GM18907 (cell line): ENCODE measurements at regions not wholly inside any gene's neighbourhood (a gene's known extent, or its start where the extent isn't known, plus 50 kb on each side); places are given as distances from the start of the nearest gene placed in this dataset.
"Not testable (repeated sequence)": the region's sequence is repeated elsewhere in the genome, so short reads cannot be mapped to it uniquely, and the experiment has no call there.

Experiments
- ATAC-seq: cut with Tn5 transposase; IDR thresholded peaks from one replicate; pipeline ENCODE4 v1.9.1; 2021; ENCODE audit warnings: mild to moderate bottlenecking, moderate library complexity; ENCODE audit not compliant: unreplicated experiment

- ATAC-seq = no peak
These were observed 132.7 kb upstream of the DMRT1 start for GRCh38 chr9:708551-709432.

DNA sequence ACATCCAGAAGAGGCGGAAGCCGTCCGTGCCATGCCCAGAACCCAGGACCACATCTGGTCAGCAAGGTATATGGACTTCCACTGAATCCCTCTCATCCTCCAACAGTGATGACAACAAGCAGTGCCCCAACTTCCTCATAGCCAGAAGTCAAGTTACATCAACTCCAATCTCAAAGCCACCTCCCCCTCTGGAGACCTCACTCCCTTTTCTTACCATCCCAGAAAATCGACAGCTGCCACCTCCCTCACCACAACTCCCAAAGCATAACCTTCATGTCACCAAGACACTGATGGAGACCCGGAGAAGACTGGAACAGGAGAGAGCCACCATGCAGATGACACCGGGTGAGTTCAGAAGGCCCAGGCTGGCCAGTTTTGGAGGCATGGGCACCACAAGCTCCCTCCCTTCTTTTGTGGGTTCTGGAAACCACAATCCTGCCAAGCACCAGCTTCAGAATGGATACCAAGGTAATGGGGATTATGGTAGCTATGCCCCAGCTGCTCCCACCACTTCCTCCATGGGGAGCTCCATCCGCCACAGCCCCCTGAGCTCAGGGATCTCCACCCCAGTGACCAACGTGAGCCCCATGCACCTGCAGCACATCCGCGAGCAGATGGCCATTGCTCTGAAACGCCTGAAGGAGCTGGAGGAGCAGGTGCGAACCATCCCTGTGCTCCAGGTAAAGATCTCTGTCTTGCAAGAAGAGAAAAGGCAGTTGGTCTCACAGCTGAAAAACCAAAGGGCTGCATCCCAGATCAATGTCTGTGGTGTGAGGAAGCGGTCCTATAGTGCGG is 130.3 kb upstream of the DMRT1 start:
- no peak for ATAC-seq

DNA sequence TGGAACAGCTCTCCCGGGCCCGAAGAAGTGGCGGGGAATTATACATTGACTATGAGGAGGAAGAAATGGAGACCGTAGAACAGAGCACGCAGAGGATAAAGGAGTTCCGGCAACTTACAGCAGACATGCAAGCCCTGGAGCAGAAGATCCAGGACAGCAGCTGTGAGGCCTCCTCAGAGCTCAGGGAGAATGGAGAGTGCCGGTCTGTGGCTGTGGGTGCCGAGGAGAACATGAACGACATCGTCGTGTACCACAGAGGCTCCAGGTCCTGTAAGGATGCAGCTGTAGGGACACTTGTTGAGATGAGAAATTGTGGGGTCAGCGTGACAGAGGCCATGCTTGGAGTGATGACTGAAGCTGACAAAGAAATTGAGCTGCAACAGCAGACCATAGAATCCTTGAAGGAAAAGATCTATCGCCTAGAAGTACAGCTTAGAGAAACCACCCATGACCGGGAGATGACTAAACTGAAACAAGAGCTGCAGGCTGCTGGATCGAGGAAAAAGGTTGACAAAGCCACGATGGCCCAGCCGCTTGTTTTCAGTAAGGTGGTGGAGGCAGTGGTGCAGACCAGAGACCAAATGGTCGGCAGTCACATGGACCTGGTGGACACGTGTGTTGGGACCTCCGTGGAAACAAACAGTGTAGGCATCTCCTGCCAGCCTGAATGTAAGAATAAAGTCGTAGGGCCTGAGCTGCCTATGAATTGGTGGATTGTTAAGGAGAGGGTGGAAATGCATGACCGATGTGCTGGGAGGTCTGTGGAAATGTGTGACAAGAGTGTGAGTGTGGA is 129.5 kb upstream of the DMRT1 start:
- ATAC-seq = no peak

- ATAC-seq = no peak
These were observed 128.9 kb upstream of the DMRT1 start for GRCh38 chr9:712643-713042.

GRCh38 chr9:713091-713490 is 128.4 kb upstream of the DMRT1 start:
- ATAC-seq = no peak

DNA sequence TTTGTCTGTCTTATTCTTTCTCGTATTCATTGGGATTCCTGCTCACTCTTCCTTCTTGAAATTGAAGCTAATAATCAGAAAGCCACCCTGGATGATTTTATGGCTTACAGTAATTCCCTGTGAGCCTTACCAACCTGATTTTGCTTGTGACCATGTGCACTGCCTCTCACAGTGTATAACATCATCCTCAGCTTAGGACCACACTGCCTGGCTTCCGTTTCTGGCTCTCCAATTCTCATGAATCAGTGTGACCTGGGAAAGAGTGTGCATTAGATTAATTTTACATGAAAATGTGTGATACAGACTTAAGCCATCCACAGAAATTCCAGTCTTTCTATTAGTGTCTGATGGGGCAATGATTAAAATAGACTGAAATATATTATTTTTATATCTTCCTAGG is 126.8 kb upstream of the DMRT1 start:
- no peak for ATAC-seq

- no peak for ATAC-seq
These were observed 126.2 kb upstream of the DMRT1 start for GRCh38 chr9:715300-715699.

DNA sequence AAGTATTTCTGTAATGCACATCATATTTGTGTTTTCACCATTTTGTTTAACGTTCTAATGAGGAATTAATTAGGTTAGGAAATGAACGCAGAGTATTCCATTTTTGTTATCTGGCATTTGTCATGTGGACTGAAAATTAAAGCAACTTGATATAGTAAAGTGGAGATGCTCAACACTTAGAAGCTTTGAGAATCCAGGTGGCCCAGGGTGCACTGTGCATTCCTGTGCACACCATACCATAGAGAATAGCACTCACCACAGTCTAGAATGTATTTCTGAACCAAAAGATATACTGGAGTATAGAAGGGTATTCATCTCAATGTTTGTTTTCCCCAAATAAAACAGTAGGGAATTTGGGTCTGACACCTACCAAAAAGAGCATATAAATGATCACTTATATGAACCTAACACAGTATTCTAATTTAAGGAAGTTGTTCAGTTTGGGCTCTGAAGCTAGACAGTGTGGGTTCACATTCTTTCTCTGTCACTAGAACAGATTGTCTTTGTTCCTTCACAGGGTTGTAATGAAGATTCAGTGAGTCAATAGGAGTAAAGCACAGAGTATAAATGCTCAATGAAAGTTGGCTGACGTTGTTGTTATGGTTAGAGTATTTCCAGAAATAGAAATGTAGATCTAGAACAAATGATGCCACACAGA is 125.6 kb upstream of the DMRT1 start:
- no peak for ATAC-seq

DNA sequence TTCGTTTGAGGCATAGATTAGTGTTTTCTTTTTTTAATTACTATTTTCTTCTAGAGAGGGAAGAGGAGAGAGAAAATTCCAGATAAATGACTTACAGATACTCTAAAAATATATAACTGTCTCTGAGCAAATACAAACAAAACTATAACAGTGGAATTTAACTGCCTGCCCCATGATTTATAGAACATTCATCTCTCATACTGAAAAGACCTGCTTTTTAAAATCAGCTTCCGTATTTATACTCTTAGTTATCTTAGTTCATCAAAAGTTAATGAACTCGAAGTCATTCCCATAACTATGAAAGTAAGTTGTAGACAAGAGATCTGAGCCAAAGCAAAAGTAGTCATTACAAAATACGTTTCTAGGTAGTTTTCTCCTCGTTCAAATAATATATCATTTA is 123.8 kb upstream of the DMRT1 start:
- ATAC-seq = no peak

DNA sequence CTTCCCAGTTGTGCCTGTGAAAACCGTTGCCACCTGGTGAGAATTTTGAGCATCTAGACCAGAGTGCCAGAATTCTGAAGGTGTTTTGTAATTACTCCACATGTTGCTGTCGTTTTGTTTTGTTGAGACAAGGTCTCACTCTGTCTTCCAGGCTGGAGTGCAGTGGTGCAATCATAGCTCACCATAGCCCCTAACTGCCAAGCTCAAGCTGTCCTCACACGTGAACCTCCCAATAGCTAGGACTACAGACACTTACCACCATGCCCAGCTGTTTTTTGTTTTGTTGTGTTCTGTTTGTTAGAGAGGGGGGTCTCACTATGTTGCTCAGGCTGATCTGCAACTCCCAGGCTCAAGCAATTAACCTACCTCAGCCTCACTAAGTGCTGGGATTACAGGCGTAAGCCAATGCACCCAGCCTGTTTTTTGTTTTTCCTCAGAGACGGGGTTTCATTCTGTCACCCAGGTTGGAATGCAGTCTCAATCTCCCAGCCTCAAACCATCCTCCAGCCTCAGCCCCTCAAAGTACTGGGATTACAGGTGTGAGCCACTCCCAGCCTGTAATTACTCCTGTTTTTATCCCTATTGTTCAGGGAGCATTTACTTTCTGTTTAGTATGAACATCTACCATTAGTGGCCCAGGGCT is 121.1 kb upstream of the DMRT1 start:
- no peak for ATAC-seq

- no peak for ATAC-seq
These were observed 119.0 kb upstream of the DMRT1 start for GRCh38 chr9:722388-722980.

DNA sequence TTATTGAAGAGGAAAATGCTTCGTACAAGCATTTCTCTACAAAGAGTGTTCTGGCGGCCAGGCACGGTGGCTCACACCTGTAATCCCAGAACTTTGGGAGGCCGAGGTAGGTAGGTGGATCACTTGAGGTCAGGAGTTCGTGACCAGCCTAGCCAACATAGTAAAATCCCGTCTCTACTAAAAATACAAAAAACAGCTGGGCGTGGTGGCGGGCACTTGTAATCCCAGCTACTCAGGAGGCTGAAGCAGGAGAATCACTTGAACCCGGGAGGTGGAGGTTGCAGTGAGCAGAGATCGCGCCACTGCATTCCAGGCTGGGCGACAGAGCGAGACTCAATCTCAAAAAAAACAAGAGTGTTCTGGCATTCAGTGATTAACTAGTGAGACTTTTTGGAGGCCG is 117.0 kb upstream of the DMRT1 start:
- not testable (repeated sequence) for ATAC-seq

DNA sequence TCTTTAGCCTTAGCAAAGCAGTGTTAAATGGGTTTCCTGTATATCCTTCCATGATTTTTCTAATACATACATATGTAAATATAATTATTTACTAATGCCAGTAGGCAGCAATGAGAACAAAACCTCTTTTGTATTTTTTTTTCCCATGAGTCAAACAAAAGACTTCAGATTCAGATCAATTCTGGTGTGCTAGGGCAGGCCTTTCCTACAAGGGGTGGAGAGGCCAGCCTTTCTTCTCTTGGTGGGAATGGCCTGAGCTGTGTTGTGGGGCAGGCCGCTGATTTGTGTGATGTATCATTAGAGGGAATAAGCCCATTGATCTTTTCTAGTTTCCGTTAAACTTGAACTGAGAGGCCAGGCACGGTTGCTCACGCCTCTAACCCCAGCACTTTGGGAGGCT is 115.5 kb upstream of the DMRT1 start:
- ATAC-seq = no peak

DNA sequence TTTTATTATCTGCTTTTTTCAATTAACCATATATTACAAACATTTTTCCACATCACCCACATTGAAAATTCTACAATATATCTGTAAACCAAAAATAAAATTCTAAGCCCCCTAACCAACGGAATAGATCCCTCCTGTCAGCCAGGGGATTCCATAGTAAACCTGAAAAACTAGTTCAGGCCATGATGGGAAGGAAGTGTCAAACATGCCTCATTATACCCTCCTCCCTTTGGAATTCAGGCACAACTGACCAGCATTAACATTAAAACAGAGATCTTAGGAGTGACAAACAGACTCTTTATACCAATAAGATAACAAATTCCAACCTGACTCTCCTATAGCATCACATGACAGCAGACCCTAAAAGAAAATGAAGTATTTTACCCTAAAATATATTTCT is 113.7 kb upstream of the DMRT1 start:
- ATAC-seq = no peak

DNA sequence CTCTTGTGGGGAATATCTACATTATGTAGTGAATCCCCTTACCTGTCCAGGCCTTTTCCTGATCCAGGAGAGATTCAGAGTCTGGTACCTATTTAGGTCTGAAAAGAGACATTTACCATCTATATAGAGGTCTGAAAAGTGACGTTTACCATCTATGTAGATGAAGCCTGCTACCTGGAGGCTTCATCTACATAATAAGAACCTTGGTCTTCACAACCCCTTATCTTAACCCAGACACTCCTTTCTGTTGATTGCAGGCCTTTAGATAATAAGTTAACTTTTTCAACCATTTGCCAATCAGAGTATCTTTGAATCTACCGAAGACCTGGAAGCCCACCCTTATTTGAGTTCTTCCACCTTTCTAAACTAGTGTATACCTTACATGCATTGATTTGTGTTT is 113.0 kb upstream of the DMRT1 start:
- ATAC-seq = no peak

- ATAC-seq = no peak
These were observed 110.0 kb upstream of the DMRT1 start for GRCh38 chr9:731474-731873.

GRCh38 chr9:734831-735511 is 106.5 kb upstream of the DMRT1 start:
- ATAC-seq = no peak

DNA sequence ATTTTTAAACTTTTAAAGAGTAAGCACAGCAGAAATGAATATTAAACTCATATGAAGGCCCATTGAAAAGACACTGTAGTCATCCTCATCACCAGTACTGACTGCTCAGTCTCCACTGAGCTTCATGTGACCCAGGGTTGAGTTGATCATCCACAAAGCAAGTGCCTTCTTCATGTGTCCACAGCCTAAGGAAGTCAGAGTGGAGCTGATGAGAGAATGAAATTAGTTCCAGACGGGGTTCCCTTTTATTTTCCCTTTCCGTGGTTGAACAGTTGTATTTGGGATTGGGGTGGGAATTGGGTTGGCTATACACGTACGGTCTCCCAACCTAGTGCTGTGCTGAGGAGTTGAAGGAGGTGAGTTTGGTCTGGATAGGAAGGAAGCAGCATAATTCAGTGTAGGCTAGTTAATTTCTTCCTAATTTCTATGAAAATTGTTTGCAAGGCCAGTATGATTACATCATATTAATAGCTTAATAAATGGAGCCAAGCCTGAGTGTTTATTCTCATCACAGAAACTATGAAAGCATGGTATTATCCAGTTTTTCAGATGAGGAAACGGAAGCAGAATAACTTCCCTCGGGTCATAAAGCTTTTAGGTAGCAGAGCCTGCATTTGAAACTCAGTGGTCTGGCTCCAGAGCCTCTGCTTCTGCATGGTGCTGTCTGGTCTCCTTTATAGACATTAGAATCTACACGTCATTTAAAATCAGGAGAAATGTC is 103.9 kb upstream of the DMRT1 start:
- no peak for ATAC-seq
